ENCODE measurements at regions not wholly inside any gene's neighbourhood (a gene's known extent, or its start where the extent isn't known, plus 50 kb on each side); places are given as distances from the start of the nearest gene placed in this dataset.

- TF ChIP-seq PLSCR1 (CRISPR knock-in tag; IDR thresholded peaks at IDR 0.05; ENCODE audit: borderline replicate concordance) (no peak), FOXC1 (CRISPR knock-in tag; IDR thresholded peaks at IDR 0.05; ENCODE audit: borderline replicate concordance) (no peak), RBM22 (optimal IDR thresholded peaks at IDR 0.05; ENCODE audit: low read length) (no peak), ARID2 (CRISPR knock-in tag; IDR thresholded peaks at IDR 0.05; ENCODE audit: borderline replicate concordance) (no peak), CHD2 (IDR thresholded peaks at IDR 0.05; ENCODE audit: low read depth, low read length) (no peak), SMC3 (IDR thresholded peaks at IDR 0.05; ENCODE audit: low read length) (peak; percentile 73), POLR2AphosphoS2 (IDR thresholded peaks at IDR 0.05; ENCODE audit: low read depth, low read length) (no peak), ZNF891 (CRISPR knock-in tag; IDR thresholded peaks at IDR 0.05) (no peak)
- TF ChIP-seq, protein P1, sequence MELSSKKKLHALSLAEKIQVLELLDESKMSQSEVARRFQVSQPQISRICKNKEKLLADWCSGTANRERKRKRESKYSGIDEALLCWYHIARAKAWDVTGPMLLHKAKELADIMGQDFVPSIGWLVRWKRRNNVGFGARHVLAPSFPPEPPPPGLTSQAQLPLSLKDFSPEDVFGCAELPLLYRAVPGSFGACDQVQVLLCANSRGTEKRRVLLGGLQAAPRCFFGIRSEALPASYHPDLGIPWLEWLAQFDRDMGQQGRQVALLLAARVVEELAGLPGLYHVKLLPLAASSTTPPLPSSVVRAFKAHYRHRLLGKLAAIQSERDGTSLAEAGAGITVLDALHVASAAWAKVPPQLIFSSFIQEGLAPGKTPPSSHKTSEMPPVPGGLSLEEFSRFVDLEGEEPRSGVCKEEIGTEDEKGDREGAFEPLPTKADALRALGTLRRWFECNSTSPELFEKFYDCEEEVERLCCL (CRISPR knock-in tag; IDR thresholded peaks at IDR 0.05; ENCODE audit: borderline replicate concordance), result no peak
These were observed 64.0 kb downstream of the CARTPT start (continued) for GRCh38 chr5:71782771-71783770.

GRCh38 chr5:71783891-71784290 lies 64.8 kb downstream of the CARTPT start:
- Histone ChIP-seq H3K9ac (ENCODE audit: insufficient read depth, low read depth, low read length) (no peak overlapping the region), H3K9me3 (ENCODE audit: low read length) (no peaks in the 10 kb centered on the region), H4K20me1 (ENCODE audit: insufficient read depth, low read length) (no peaks in the 10 kb centered on the region), H3K36me3 (replicated peaks in 1 of 2; ENCODE audit: control insufficient read depth in 1 of 2, insufficient read depth in 2 of 2, low read length in 2 of 2) (no peaks in the 10 kb centered on the region), H3K4me3 (replicated peaks in 1 of 3; ENCODE audit: insufficient read depth in 1 of 3, low read depth in 2 of 3, low read length in 3 of 3) (no peak overlapping the region), H3K27ac (ENCODE audit: extremely low read length, insufficient read depth, low read length) (no peak overlapping the region), H2AFZ (ENCODE audit: low read length) (no peak overlapping the region), H3K79me2 (ENCODE audit: insufficient read depth, low read length) (no peaks in the 10 kb centered on the region), H3K4me1 (ENCODE audit: insufficient read depth, low read length) (peaks cover 12% of the 10 kb centered on the region), H3K4me2 (ENCODE audit: low read depth, low read length) (no peak overlapping the region), H3K27me3 (ENCODE audit: control insufficient read depth in 1 of 2, insufficient read depth in 2 of 2, low read length in 2 of 2) (no peaks in the 10 kb centered on the region; a peak in 1 of 5 replicates)
- FAIRE-seq (no peak), ATAC-seq (no peak), DNase-seq (ENCODE audit: low spot score) (no peak)
- POLR2A ChIA-PET, result no interaction called here
- 56% methylated on average over 4 of the region's 6 CpGs for WGBS (ENCODE audit: low lambda C conversion rate)
- in situ Hi-C loops (cut with HindIII; ENCODE audit: extremely low pct_ligation_motif_present, low pct_unique_long_range_greater_than_20kb), result loop anchor here (25.0 kb wide), 2 partner anchors 228 to 528 kb away; partner anchors contain the start of genes MRPS27 and PTCD2
- CTCF ChIA-PET (ENCODE audit: low intra/inter-chr PET ratio, low total read pairs), result interaction anchor here (2.5 kb wide), 1 partner anchor 234 kb away, joined by 25 read pairs; no protein-coding TSS in a partner anchor
- intact Hi-C loops (cut with micrococcal nuclease; ENCODE audit: unreplicated experiment), result loop anchor here (1.0 kb wide), 1 partner anchor 234 kb away; no protein-coding TSS in a partner anchor
- no TSS peak for BruUV-seq (replicated peaks)
- TF ChIP-seq, protein P2, sequence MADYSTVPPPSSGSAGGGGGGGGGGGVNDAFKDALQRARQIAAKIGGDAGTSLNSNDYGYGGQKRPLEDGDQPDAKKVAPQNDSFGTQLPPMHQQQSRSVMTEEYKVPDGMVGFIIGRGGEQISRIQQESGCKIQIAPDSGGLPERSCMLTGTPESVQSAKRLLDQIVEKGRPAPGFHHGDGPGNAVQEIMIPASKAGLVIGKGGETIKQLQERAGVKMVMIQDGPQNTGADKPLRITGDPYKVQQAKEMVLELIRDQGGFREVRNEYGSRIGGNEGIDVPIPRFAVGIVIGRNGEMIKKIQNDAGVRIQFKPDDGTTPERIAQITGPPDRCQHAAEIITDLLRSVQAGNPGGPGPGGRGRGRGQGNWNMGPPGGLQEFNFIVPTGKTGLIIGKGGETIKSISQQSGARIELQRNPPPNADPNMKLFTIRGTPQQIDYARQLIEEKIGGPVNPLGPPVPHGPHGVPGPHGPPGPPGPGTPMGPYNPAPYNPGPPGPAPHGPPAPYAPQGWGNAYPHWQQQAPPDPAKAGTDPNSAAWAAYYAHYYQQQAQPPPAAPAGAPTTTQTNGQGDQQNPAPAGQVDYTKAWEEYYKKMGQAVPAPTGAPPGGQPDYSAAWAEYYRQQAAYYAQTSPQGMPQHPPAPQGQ (CRISPR knock-in tag; IDR thresholded peaks at IDR 0.05; ENCODE audit: borderline replicate concordance), result no peak
- TF ChIP-seq ZNF772 (CRISPR knock-in tag; IDR thresholded peaks at IDR 0.05), result no peak
- no peak for TF ChIP-seq ZSCAN25 (CRISPR knock-in tag; IDR thresholded peaks at IDR 0.05)
- no peak for TF ChIP-seq ZNF564 (CRISPR knock-in tag; IDR thresholded peaks at IDR 0.05)
- TF ChIP-seq AGO2 (optimal IDR thresholded peaks at IDR 0.05; ENCODE audit: low read depth, low read length), result no peak
